ENCODE measurements at regions not wholly inside any gene's neighbourhood (a gene's known extent, or its start where the extent isn't known, plus 50 kb on each side); places are given as distances from the start of the nearest gene placed in this dataset.

GRCh38 chr4:3384771-3385710 lies 56.7 kb upstream of the HGFAC start:
- TF ChIP-seq, protein P1, sequence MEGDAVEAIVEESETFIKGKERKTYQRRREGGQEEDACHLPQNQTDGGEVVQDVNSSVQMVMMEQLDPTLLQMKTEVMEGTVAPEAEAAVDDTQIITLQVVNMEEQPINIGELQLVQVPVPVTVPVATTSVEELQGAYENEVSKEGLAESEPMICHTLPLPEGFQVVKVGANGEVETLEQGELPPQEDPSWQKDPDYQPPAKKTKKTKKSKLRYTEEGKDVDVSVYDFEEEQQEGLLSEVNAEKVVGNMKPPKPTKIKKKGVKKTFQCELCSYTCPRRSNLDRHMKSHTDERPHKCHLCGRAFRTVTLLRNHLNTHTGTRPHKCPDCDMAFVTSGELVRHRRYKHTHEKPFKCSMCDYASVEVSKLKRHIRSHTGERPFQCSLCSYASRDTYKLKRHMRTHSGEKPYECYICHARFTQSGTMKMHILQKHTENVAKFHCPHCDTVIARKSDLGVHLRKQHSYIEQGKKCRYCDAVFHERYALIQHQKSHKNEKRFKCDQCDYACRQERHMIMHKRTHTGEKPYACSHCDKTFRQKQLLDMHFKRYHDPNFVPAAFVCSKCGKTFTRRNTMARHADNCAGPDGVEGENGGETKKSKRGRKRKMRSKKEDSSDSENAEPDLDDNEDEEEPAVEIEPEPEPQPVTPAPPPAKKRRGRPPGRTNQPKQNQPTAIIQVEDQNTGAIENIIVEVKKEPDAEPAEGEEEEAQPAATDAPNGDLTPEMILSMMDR (IDR thresholded peaks at IDR 0.05; ENCODE audit: low read depth, low read length, missing control alignments), result no peak
- H3K4me3 ChIP-seq (ENCODE audit: low read depth, low read length), result no peak overlapping the region
- in situ Hi-C loops (cut with HindIII; ENCODE audit: low sequenced_read_pairs), result no loop called here
- DNase-seq (ENCODE audit: low read depth), result no peak

DNA sequence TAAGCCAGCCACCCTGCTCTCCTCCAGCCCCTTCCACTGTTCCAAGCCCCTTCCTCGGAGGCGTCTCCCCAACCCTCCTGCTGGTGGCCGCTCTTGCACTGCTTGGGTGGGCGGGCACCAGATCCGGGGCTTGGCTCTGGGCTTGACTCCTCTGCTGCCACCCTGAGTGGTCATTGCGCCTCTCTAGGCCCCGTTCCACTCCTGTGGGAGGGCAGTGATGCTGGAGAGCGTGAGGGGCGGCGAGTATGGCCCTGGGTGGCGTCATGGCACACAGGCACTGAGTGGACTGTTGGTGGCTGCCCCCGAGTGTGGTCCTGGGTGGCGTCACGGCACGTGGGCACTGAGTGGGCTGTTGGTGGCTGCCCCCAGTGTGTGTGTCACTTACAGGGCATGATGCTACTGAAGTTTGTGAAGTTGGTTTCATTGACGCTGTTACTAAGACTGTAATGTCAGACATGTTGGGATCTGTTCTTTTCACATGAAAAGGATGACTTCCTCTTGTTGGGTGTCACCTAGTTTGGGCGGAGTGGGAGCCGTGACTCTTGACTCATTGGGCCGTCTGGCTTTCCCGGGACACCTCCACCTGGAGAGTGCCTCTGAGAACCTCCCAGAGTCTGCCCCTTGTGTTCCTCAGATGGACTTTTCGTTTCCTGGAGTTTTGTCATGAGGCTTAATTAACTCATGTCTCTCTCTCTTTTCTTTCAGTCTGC lies 55.9 kb upstream of the HGFAC start:
- TF ChIP-seq, protein P1 (IDR thresholded peaks at IDR 0.05; ENCODE audit: low read depth, low read length, missing control alignments), result no peak
- H3K4me3 ChIP-seq (ENCODE audit: low read depth, low read length), result no peak overlapping the region
- in situ Hi-C loops (cut with HindIII; ENCODE audit: low sequenced_read_pairs), result no loop called here
- no peak for DNase-seq (ENCODE audit: low read depth)

GRCh38 chr4:3386526-3386925 lies 55.2 kb upstream of the HGFAC start:
- no peak overlapping the region for H3K4me3 ChIP-seq (ENCODE audit: low read depth, low read length)
- TF ChIP-seq, protein P1 (IDR thresholded peaks at IDR 0.05; ENCODE audit: low read depth, low read length, missing control alignments), result no peak
- DNase-seq (ENCODE audit: low read depth), result no peak
- in situ Hi-C loops (cut with HindIII; ENCODE audit: low sequenced_read_pairs), result no loop called here

DNA sequence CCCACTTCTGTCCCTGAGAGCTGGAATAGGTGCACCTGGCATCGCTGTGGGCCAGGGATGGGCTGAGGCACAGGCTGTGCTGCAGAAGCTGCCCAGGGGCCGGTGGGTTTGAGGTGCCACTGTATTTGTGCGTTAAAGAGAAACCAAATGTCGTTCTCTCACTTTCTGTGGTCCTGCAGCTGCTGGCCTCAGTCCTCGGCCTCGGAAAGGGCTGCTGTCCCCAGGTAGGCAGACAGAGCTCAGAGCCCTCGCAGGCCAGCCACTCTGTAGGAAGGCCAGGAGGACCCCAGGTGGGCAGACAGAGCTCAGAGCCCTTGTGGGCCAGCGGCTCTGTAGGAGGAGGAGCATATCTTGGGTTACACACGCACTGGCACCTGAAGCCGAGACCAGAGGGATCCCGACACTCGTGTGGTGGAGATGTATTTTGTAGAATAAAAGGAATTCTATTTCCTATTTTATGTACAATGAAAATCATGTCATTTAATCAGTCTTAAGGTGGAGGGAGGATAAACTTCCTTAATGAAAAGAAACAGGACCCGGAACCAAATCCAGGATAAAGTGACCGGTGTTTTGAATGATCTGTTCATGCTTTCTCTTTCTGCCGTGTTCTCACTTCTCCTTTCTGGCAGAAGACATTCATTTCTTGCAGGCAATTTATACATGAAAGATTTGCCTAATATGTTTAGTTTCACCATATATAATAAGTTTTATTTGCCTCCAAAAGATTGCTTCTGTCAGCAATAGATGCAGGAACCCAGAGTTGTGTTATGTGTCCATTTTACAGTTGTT lies 54.4 kb upstream of the HGFAC start:
- in situ Hi-C loops (cut with HindIII; ENCODE audit: low sequenced_read_pairs), result no loop called here
- no peak overlapping the region for H3K4me3 ChIP-seq (ENCODE audit: low read depth, low read length)
- TF ChIP-seq, protein P1 (IDR thresholded peaks at IDR 0.05; ENCODE audit: low read depth, low read length, missing control alignments), result no peak
- DNase-seq (ENCODE audit: low read depth), result no peak

DNA sequence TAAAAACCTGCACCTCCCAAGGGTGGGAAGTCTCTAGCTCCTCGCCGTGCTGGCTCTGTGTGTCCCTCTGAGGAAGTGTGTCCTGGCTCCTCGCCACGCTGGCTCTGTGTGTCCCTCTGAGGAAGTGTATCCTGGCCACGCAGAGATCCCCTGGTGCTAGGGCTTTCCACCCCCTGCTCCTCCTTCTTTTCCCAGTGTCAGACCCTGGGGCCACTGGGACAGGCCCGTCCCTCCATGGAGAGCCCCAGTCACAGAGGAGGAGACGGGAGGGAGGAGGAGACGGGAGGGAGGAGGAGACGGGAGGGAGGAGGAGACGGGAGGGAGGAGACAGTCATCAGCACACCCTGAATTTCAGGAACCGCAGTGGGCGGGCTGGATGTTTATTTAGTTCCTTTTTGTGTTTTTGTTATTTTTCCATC lies 53.8 kb upstream of the HGFAC start:
- in situ Hi-C loops (cut with HindIII; ENCODE audit: low sequenced_read_pairs), result no loop called here
- TF ChIP-seq, protein P1 (IDR thresholded peaks at IDR 0.05; ENCODE audit: low read depth, low read length, missing control alignments), result no peak
- no peak overlapping the region for H3K4me3 ChIP-seq (ENCODE audit: low read depth, low read length)
- no peak for DNase-seq (ENCODE audit: low read depth)

Measured in astrocyte of the cerebellum (primary cell).